HCT116 (cell line): ENCODE measurements at regions not wholly inside any gene's neighbourhood (a gene's known extent, or its start where the extent isn't known, plus 50 kb on each side); places are given as distances from the start of the nearest gene placed in this dataset.

Source experiments
- ATAC-seq: fragments of 200-7000 bp; cut with Tn5 transposase; 2 replicates; pipeline ENCODE4 v1.9.1; 2020; ENCODE audit warnings: mild to moderate bottlenecking, moderate library complexity
- BruUV-seq: library from RNA; stranded (reverse); fragments of 400-500 nt; replicated peaks from 2 replicates; lab custom pipeline; 2021; lab: Mats Ljungman, UMichigan
- CTCF ChIA-PET: fragments of 300-600 bp; sonication (Branson Sonifier 250); formaldehyde crosslinking; loops from one replicate; lab custom pipeline; 2021; ENCODE audit warnings: antibody characterized with exemption; lab: Charles Lee
- POLR2A ChIA-PET: fragments of 300-600, 350-600 bp; sonication (Branson Sonifier 250); formaldehyde crosslinking; loops from one replicate; lab custom pipeline; 2021; ENCODE audit warnings: antibody characterized with exemption; lab: Charles Lee
- RAD21 ChIA-PET, 2 experiments: fragments of 300-600 bp; sonication (Branson Sonifier 250); formaldehyde crosslinking; loops; one replicate each; lab custom pipeline; 2023; ENCODE audit warnings: low total read pairs in 2 of 2; ENCODE audit not compliant: uncharacterized antibody in 2 of 2, unreplicated experiment in 2 of 2, low non-redundant PET in 1 of 2; lab: Charles Lee
- DNase-seq: peaks from one replicate; pipeline ENCODE4 v3.0.0-alpha.2; 2010; ENCODE audit warnings: low read depth, low spot score
- H2AFZ ChIP-seq: fragments of 200-600 bp; shearing (Covaris generic), sonication (generic); 2 replicates; pipeline ENCODE4 v1.6.1; 2017; ENCODE audit warnings: low read depth, mixed run types, mixed read lengths, antibody characterized with exemption, low read length; ENCODE audit not compliant: poor library complexity, severe bottlenecking
- H3K27ac ChIP-seq: 2 replicates; pipeline ENCODE4 v1.5.1; 2012; ENCODE audit warnings: low read depth, low read length
- H3K27me3 ChIP-seq: fragments of 200-600 bp; sonication (generic); 2 replicates; pipeline ENCODE4 v1.6.1; 2016; ENCODE audit warnings: mixed run types, low read length, mixed read lengths; ENCODE audit not compliant: insufficient read depth
- H3K36me3 ChIP-seq, 2 experiments: fragments of 200-500 bp in 1 of 2; fragments of 200-600 bp in 1 of 2; sonication (Bioruptor generic) in 1 of 2; sonication (generic) in 1 of 2; 2 replicates each; pipeline versions ENCODE4 v1.5.1 to v1.6.1; 2014 to 2016; ENCODE audit warnings: low read length in 2 of 2, inconsistent platforms in 1 of 2, mixed read lengths in 1 of 2, mixed run types in 1 of 2; ENCODE audit not compliant: insufficient read depth in 2 of 2, control insufficient read depth in 1 of 2
- H3K4me1 ChIP-seq, 2 experiments: fragments of 200-600 bp in 1 of 2; sonication (generic) in 1 of 2; 2 replicates each; pipeline versions ENCODE4 v1.5.1 to v1.6.1; 2012 to 2017; ENCODE audit warnings: low read length in 2 of 2, inconsistent platforms in 1 of 2, mild to moderate bottlenecking in 1 of 2, mixed read lengths in 1 of 2, mixed run types in 1 of 2, moderate library complexity in 1 of 2; ENCODE audit not compliant: insufficient read depth in 2 of 2, control insufficient read depth in 1 of 2
- H3K4me2 ChIP-seq: fragments of 200-600 bp; sonication (generic); 2 replicates; pipeline ENCODE4 v1.6.1; 2017; ENCODE audit warnings: mixed run types, low read length, mixed read lengths
- H3K4me3 ChIP-seq, 2 experiments: fragments of 200-600 bp in 1 of 2; sonication (generic) in 1 of 2; replicated peaks in 1 of 2; 2 replicates each; pipeline ENCODE4 v1.5.1; 2011 to 2016; ENCODE audit warnings: low read length in 2 of 2, control low read depth in 1 of 2, low read depth in 1 of 2, mild to moderate bottlenecking in 1 of 2, mixed read lengths in 1 of 2, mixed run types in 1 of 2
- H3K79me2 ChIP-seq: fragments of 200-600 bp; sonication (generic); 2 replicates; pipeline ENCODE4 v1.6.1; 2017; ENCODE audit warnings: mild to moderate bottlenecking, mixed run types, low read length, moderate library complexity, mixed read lengths; ENCODE audit not compliant: insufficient read depth
- H3K9ac ChIP-seq: fragments of 200-600 bp; sonication (generic); 2 replicates; pipeline ENCODE4 v1.6.1; 2016; ENCODE audit warnings: low read length, mixed read lengths
- H3K9me2 ChIP-seq: fragments of 200-600 bp; sonication (generic), shearing (Covaris generic); 2 replicates; pipeline ENCODE4 v1.6.1; 2017; ENCODE audit warnings: mixed run types, mild to moderate bottlenecking, moderate library complexity; ENCODE audit not compliant: insufficient read depth
- H3K9me3 ChIP-seq, 2 experiments: fragments of 200-500 bp in 1 of 2; fragments of 200-600 bp in 1 of 2; sonication (Bioruptor generic) in 1 of 2; sonication (generic) in 1 of 2; 2 replicates each; pipeline ENCODE4 v1.6.1; 2014 to 2017; ENCODE audit warnings: low read length in 2 of 2, mixed read lengths in 2 of 2, inconsistent platforms in 1 of 2, low read depth in 1 of 2, mild to moderate bottlenecking in 1 of 2, mixed run types in 1 of 2, moderate library complexity in 1 of 2; ENCODE audit not compliant: control insufficient read depth in 1 of 2, insufficient read depth in 1 of 2
- H4K20me1 ChIP-seq: fragments of 200-600 bp; sonication (generic), shearing (Covaris generic); 2 replicates; pipeline ENCODE4 v1.6.1; 2017; ENCODE audit warnings: mixed run types, mild to moderate bottlenecking, moderate library complexity; ENCODE audit not compliant: insufficient read depth
- CBX3 ChIP-seq: IDR thresholded peaks from 2 replicates; pipeline ENCODE4 v1.6.1; 2012; ENCODE audit warnings: low read depth
- CEBPB ChIP-seq: IDR thresholded peaks from 2 replicates; pipeline ENCODE4 v1.6.1; 2012; ENCODE audit warnings: low read depth
- CTCF ChIP-seq, 3 experiments: fragments of 200-600 bp in 1 of 3; sonication (generic) in 1 of 3; IDR thresholded peaks in 2 of 3; conservative IDR thresholded peaks in 1 of 3; 2 replicates each; pipeline ENCODE4 v1.5.1; 2012 to 2017; ENCODE audit warnings: low read depth in 2 of 3, low read length in 2 of 3, antibody characterized with exemption in 1 of 3, borderline replicate concordance in 1 of 3, control low read depth in 1 of 3, mild to moderate bottlenecking in 1 of 3, mixed read lengths in 1 of 3, mixed run types in 1 of 3, moderate library complexity in 1 of 3; ENCODE audit not compliant: insufficient read depth in 1 of 3
- ELF1 ChIP-seq: IDR thresholded peaks from 2 replicates; pipeline ENCODE4 v1.6.1; 2012; ENCODE audit warnings: low read depth, borderline replicate concordance
- EZH2 ChIP-seq: fragments of 200-600 bp; sonication (generic); IDR thresholded peaks from 2 replicates; pipeline ENCODE4 v1.6.1; 2017; ENCODE audit warnings: antibody characterized with exemption, mixed run types
- FOSL1 ChIP-seq: IDR thresholded peaks from 2 replicates; pipeline ENCODE4 v1.6.1; 2012; ENCODE audit warnings: low read depth
- JUND ChIP-seq: IDR thresholded peaks from 2 replicates; pipeline ENCODE4 v1.6.1; 2012
- MAX ChIP-seq: IDR thresholded peaks from 2 replicates; pipeline ENCODE4 v1.6.1; 2012
- POLR2A ChIP-seq: IDR thresholded peaks from 2 replicates; pipeline ENCODE4 v1.7.0; 2011; ENCODE audit warnings: borderline replicate concordance; ENCODE audit not compliant: insufficient read depth, insufficient read length; ENCODE audit errors: extremely low read depth
- POLR2AphosphoS5 ChIP-seq: IDR thresholded peaks from 2 replicates; pipeline ENCODE4 v1.6.1; 2011; ENCODE audit warnings: mild to moderate bottlenecking, low read depth, low read length, moderate library complexity
- RAD21 ChIP-seq: IDR thresholded peaks from 2 replicates; pipeline ENCODE4 v1.6.1; 2012; ENCODE audit warnings: low read depth, mild to moderate bottlenecking
- SRF ChIP-seq: IDR thresholded peaks from 2 replicates; pipeline ENCODE4 v1.6.1; 2012; ENCODE audit warnings: low read depth
- YY1 ChIP-seq: IDR thresholded peaks from 2 replicates; pipeline ENCODE4 v1.6.1; 2011; ENCODE audit warnings: low read length, low read depth, moderate library complexity, mild to moderate bottlenecking; ENCODE audit not compliant: insufficient replicate concordance; ENCODE audit errors: extremely low read depth
- ZBTB33 ChIP-seq: IDR thresholded peaks from 2 replicates; pipeline ENCODE4 v1.6.1; 2011; ENCODE audit warnings: mild to moderate bottlenecking, low read length, moderate library complexity; ENCODE audit not compliant: insufficient replicate concordance; ENCODE audit errors: extremely low read depth
- ZFX ChIP-seq: fragments of 450-650 bp; IDR thresholded peaks from 2 replicates; pipeline ENCODE4 v1.6.1; 2017
- ZNF274 ChIP-seq: fragments of 200-500 bp; sonication (Bioruptor generic); IDR thresholded peaks from 2 replicates; pipeline ENCODE4 v1.6.1; 2014; ENCODE audit warnings: mild to moderate bottlenecking, low read depth, low read length, inconsistent platforms
- intact Hi-C: fragments of 100-400 bp; cut with micrococcal nuclease; formaldehyde crosslinking; loops from 2 replicates; pipeline ENCODE4 v1.10.0; 2022

GRCh38 chr11:90788961-90789360, 566.1 kb upstream of the CHORDC1 start:
- Histone ChIP-seq H3K27me3 (no peaks in the 10 kb centered on the region), H3K36me3 (no peaks in the 10 kb centered on the region), H4K20me1 (no peaks in the 10 kb centered on the region), H3K4me3 (no peak overlapping the region), H3K4me1 (no peaks in the 10 kb centered on the region), H3K79me2 (no peaks in the 10 kb centered on the region), H3K27ac (no peak overlapping the region), H3K9ac (no peak overlapping the region), H3K9me2 (no peaks in the 10 kb centered on the region), H3K9me3 (peaks cover 0 to 10% of the 10 kb centered on the region in 2 experiments), H2AFZ (no peak overlapping the region), H3K4me2 (no peak overlapping the region)
- TF ChIP-seq POLR2A (no peak), EZH2 (no peak), ELF1 (no peak), ZNF274 (no peak), CBX3 (no peak), ZBTB33 (no peak), SRF (no peak), MAX (no peak), POLR2AphosphoS5 (no peak), JUND (no peak), FOSL1 (no peak), ZFX (no peak), YY1 (no peak), RAD21 (no peak), CEBPB (no peak), CTCF (IDR thresholded peaks at IDR 0.05 in 2 of 3, conservative IDR thresholded peaks at IDR 0.05 in 1 of 3; ENCODE audit: borderline replicate concordance in 1 of 3, insufficient read depth in 1 of 3, low read depth in 2 of 3, low read length in 2 of 3) (no peak)
- no TSS peak for BruUV-seq
- RAD21 ChIA-PET: no interaction called here
- ATAC-seq: no peak
- POLR2A ChIA-PET: no interaction called here
- intact Hi-C loops: no loop called here
- CTCF ChIA-PET: no interaction called here
- no peak for DNase-seq
